Right cardiac atrium (tissue), 5 donors: ENCODE measurements at regions not wholly inside any gene's neighbourhood (a gene's known extent, or its start where the extent isn't known, plus 50 kb on each side); places are given as distances from the start of the nearest gene placed in this dataset.
A peak's percentile ranks its signal among the peaks of the same experiment; 100 is the strongest.

ENCODE experiments used
- ATAC-seq, 2 donors: fragments of 200-7000 bp; cut with Tn5 transposase; one replicate each; pipeline versions ENCODE4 v1.8.0 to v1.9.1; 2020; ENCODE audit warnings: moderate library complexity in 2 of 2, mild to moderate bottlenecking in 1 of 2
- DNase-seq, 3 donors: peaks; one replicate each; pipeline ENCODE4 v3.0.0-alpha.2; 2020
- H3K27ac ChIP-seq: one replicate; pipeline ENCODE4 v1.5.1; 2013; ENCODE audit warnings: mild to moderate bottlenecking, low read length, control low read depth, moderate library complexity
- H3K27me3 ChIP-seq: one replicate; pipeline ENCODE4 v1.6.1; 2013; ENCODE audit not compliant: control insufficient read depth, insufficient read depth
- H3K4me1 ChIP-seq: one replicate; pipeline ENCODE4 v1.6.1; 2013; ENCODE audit warnings: low read length; ENCODE audit not compliant: control insufficient read depth, insufficient read depth
- H3K4me3 ChIP-seq: one replicate; pipeline ENCODE4 v1.5.1; 2013; ENCODE audit warnings: low read length, control low read depth
- H3K9me3 ChIP-seq: one replicate; pipeline ENCODE4 v1.6.1; 2013; ENCODE audit warnings: low read length; ENCODE audit not compliant: control insufficient read depth
- WGBS: extraction: QIAGEN DNeasy Blood & Tissue Kit; methylation state at CpG from one replicate; pipeline ENCODE4 v1.1.7; 2013; 5-methylcytosine and 5-hydroxymethylcytosine counted together
- intact Hi-C, 4 donors: fragments of 100-400 bp; cut with DNase I; formaldehyde crosslinking; loops; one replicate each; pipeline versions ENCODE4 v1.11.0 to v1.14.0; 2022 to 2023
- donor health status: healthy with polysubstance abuse.
- donor health status: DM: no; HTN: yes; CAD: no.
- donor health status: DM: no; HTN: no; CAD: no.
- donor health status: DM: no; HTN: yes; CAD: no; lungs with severe emphysema.
- donor health status: DM: yes; HTN: yes; CAD: no.

- Histone ChIP-seq H3K4me3 (no peak overlapping the region), H3K9me3 (no peaks in the 10 kb centered on the region), H3K27me3 (no peaks in the 10 kb centered on the region), H3K4me1 (no peaks in the 10 kb centered on the region), H3K27ac (no peak overlapping the region)
- ATAC-seq (no peak), DNase-seq (no peak)
- WGBS, result 89% methylated on average over 11 of the region's 11 CpGs
- intact Hi-C loops, result loop anchor here in 1 of 4 donors (10.0 kb wide), 1 partner anchor 46 kb away; no protein-coding TSS in a partner anchor
These were observed 59.6 kb upstream of the NXT1 start for GRCh38 chr20:23290761-23291574.

GRCh38 chr20:23289724-23290395, 60.7 kb upstream of the NXT1 start:
- Histone ChIP-seq H3K4me3 (no peak overlapping the region), H3K27ac (no peak overlapping the region), H3K27me3 (no peaks in the 10 kb centered on the region), H3K4me1 (no peaks in the 10 kb centered on the region), H3K9me3 (no peaks in the 10 kb centered on the region)
- intact Hi-C loops, result loop anchor here in 1 of 4 donors (10.0 kb wide), 1 partner anchor 45 kb away; no protein-coding TSS in a partner anchor
- ATAC-seq, result peak in 1 of 2 donors; percentile 23
- 53% methylated on average over 7 of the region's 7 CpGs for WGBS
- no peak for DNase-seq

GRCh38 chr20:23289249-23289648, 61.3 kb upstream of the NXT1 start:
- WGBS, result 84% methylated on average over 7 of the region's 7 CpGs
- Histone ChIP-seq H3K27ac (no peak overlapping the region), H3K4me1 (no peaks in the 10 kb centered on the region), H3K4me3 (no peak overlapping the region), H3K9me3 (no peaks in the 10 kb centered on the region), H3K27me3 (no peaks in the 10 kb centered on the region)
- ATAC-seq (no peak), DNase-seq (no peak)
- intact Hi-C loops, result no loop called here

- DNase-seq, result no peak
These were observed 63.0 kb upstream of the NXT1 start for GRCh38 chr20:23287354-23288190.

GRCh38 chr20:23286346-23286745, 64.2 kb upstream of the NXT1 start:
- Histone ChIP-seq H3K27me3 (no peaks in the 10 kb centered on the region), H3K4me3 (no peak overlapping the region), H3K27ac (no peak overlapping the region), H3K9me3 (no peaks in the 10 kb centered on the region), H3K4me1 (no peaks in the 10 kb centered on the region)
- no peak for DNase-seq
- WGBS, result 93% methylated on average over 8 of the region's 8 CpGs
- intact Hi-C loops, result no loop called here
- no peak for ATAC-seq

More at GRCh38 chr20:23287354-23288190, 63.0 kb upstream of the NXT1 start:
- H3K27me3 ChIP-seq, result no peaks in the 10 kb centered on the region
- no peaks in the 10 kb centered on the region for H3K9me3 ChIP-seq
- H3K4me3 ChIP-seq, result no peak overlapping the region
- no peak for ATAC-seq
- H3K4me1 ChIP-seq, result no peaks in the 10 kb centered on the region
- intact Hi-C loops, result no loop called here
- WGBS, result 90% methylated on average over 13 of the region's 13 CpGs
- H3K27ac ChIP-seq, result no peak overlapping the region

GRCh38 chr20:23285536-23285935, 65.1 kb upstream of the NXT1 start:
- 86% methylated on average over 2 of the region's 2 CpGs for WGBS

GRCh38 chr20:23284009-23284408, 66.6 kb upstream of the NXT1 start:
- Histone ChIP-seq H3K4me1 (no peaks in the 10 kb centered on the region), H3K27ac (no peak overlapping the region), H3K9me3 (no peaks in the 10 kb centered on the region), H3K4me3 (no peak overlapping the region), H3K27me3 (no peaks in the 10 kb centered on the region)
- no peak for ATAC-seq
- DNase-seq, result no peak
- 78% methylated on average over 2 of the region's 2 CpGs for WGBS
- intact Hi-C loops, result no loop called here

More at GRCh38 chr20:23285536-23285935, 65.1 kb upstream of the NXT1 start:
- H3K9me3 ChIP-seq, result no peaks in the 10 kb centered on the region
- ATAC-seq (no peak), DNase-seq (no peak)
- no peak overlapping the region for H3K27ac ChIP-seq
- no peaks in the 10 kb centered on the region for H3K4me1 ChIP-seq
- H3K4me3 ChIP-seq, result no peak overlapping the region
- intact Hi-C loops, result no loop called here
- no peaks in the 10 kb centered on the region for H3K27me3 ChIP-seq

GRCh38 chr20:23283096-23283850, 67.3 kb upstream of the NXT1 start:
- Histone ChIP-seq H3K4me3 (no peak overlapping the region), H3K9me3 (no peaks in the 10 kb centered on the region), H3K27ac (no peak overlapping the region), H3K4me1 (no peaks in the 10 kb centered on the region), H3K27me3 (no peaks in the 10 kb centered on the region)
- no peak for ATAC-seq
- WGBS, result 91% methylated on average over 12 of the region's 12 CpGs
- intact Hi-C loops, result no loop called here
- DNase-seq, result no peak

- no peaks in the 10 kb centered on the region for H3K27me3 ChIP-seq
- no peaks in the 10 kb centered on the region for H3K9me3 ChIP-seq
- intact Hi-C loops, result no loop called here
- H3K4me1 ChIP-seq, result no peaks in the 10 kb centered on the region
- H3K4me3 ChIP-seq, result no peak overlapping the region
- ATAC-seq (no peak), DNase-seq (no peak)
- H3K27ac ChIP-seq, result no peak overlapping the region
- 80% methylated on average over 3 of the region's 3 CpGs for WGBS
These were observed 68.0 kb upstream of the NXT1 start for GRCh38 chr20:23282546-23282945.

- H3K27ac ChIP-seq, result no peak overlapping the region
- H3K27me3 ChIP-seq, result no peaks in the 10 kb centered on the region
- WGBS, result 53% methylated on average over 1 of the region's 1 CpG
- ATAC-seq, result no peak
- DNase-seq, result no peak
- no peak overlapping the region for H3K4me3 ChIP-seq
- H3K9me3 ChIP-seq, result no peaks in the 10 kb centered on the region
- intact Hi-C loops, result no loop called here
- H3K4me1 ChIP-seq, result no peaks in the 10 kb centered on the region
These were observed 68.5 kb upstream of the NXT1 start for GRCh38 chr20:23282111-23282510.
